Natural killer cell (primary cell): ENCODE measurements at regions not wholly inside any gene's neighbourhood (a gene's known extent, or its start where the extent isn't known, plus 50 kb on each side); places are given as distances from the start of the nearest gene placed in this dataset.
"Not testable (repeated sequence)": the region's sequence is repeated elsewhere in the genome, so short reads cannot be mapped to it uniquely, and the experiment has no call there.

Experiments
- ATAC-seq, 3 donors: fragments of 150-1000 bp in 2 of 3; fragments of 200-7000 bp in 1 of 3; cut with Tn5 transposase; 1 replicate in 1 of 3; 2 replicates in 2 of 3; pipeline ENCODE4 v1.10.0; 2021; ENCODE audit warnings: mild to moderate bottlenecking in 2 of 3, moderate library complexity in 2 of 3
- DNase-seq, 2 donors: peaks; one replicate each; pipeline versions ENCODE4 v3.0.0 to v3.0.0-alpha.2; 2013 to 2021; ENCODE audit warnings: mixed read lengths in 1 of 2
- H3K27ac ChIP-seq: one replicate; pipeline ENCODE4 v1.5.1; 2013; ENCODE audit warnings: mild to moderate bottlenecking, low read length
- H3K27me3 ChIP-seq: one replicate; pipeline ENCODE4 v1.6.1; 2013; ENCODE audit warnings: low read length; ENCODE audit not compliant: control insufficient read depth, insufficient read depth
- H3K36me3 ChIP-seq: one replicate; pipeline ENCODE4 v1.6.1; 2013; ENCODE audit warnings: low read length; ENCODE audit not compliant: control insufficient read depth, insufficient read depth
- H3K4me1 ChIP-seq: one replicate; pipeline ENCODE4 v1.6.1; 2013; ENCODE audit warnings: low read length; ENCODE audit not compliant: control insufficient read depth, insufficient read depth
- H3K4me3 ChIP-seq: one replicate; pipeline ENCODE4 v1.5.1; 2013; ENCODE audit warnings: low read length
- H3K9me3 ChIP-seq: one replicate; pipeline ENCODE4 v1.6.1; 2013; ENCODE audit warnings: low read length; ENCODE audit not compliant: control insufficient read depth, insufficient read depth
- H3K27ac Mint-ChIP-seq, 2 donors: one replicate each; pipeline ENCODE4 v1.8.0; 2022; ENCODE audit warnings: mild to moderate bottlenecking in 2 of 2, mixed read lengths in 2 of 2, moderate library complexity in 1 of 2
- H3K27me3 Mint-ChIP-seq, 2 donors: one replicate each; pipeline ENCODE4 v1.8.0; 2022; ENCODE audit warnings: low read depth in 2 of 2, mixed read lengths in 2 of 2
- H3K36me3 Mint-ChIP-seq: one replicate; pipeline ENCODE4 v1.8.0; 2022; ENCODE audit warnings: mixed read lengths
- H3K4me1 Mint-ChIP-seq, 2 donors: one replicate each; pipeline ENCODE4 v1.8.0; 2022; ENCODE audit warnings: mixed read lengths in 2 of 2
- H3K4me3 Mint-ChIP-seq: one replicate; pipeline ENCODE4 v1.8.0; 2022; ENCODE audit warnings: mild to moderate bottlenecking, moderate library complexity, mixed read lengths
- H3K9me3 Mint-ChIP-seq, 2 donors: one replicate each; pipeline ENCODE4 v1.8.0; 2022; ENCODE audit warnings: mixed read lengths in 2 of 2
- WGBS: methylation state at CpG from one replicate; pipeline ENCODE4 v1.1.7; 2013; ENCODE audit warnings: missing lambda C conversion rate; ENCODE audit not compliant: insufficient coverage; 5-methylcytosine and 5-hydroxymethylcytosine counted together
- intact Hi-C: fragments of 100-400 bp; cut with micrococcal nuclease; formaldehyde crosslinking; loops from one replicate; pipeline ENCODE4 v1.14.2; 2022
- TF ChIP-seq, protein P1 (sequence below): fragments of 200-600 bp; IDR thresholded peaks from one replicate; pipeline ENCODE4 v1.8.0; 2022; ENCODE audit warnings: antibody characterized with exemption

DNA sequence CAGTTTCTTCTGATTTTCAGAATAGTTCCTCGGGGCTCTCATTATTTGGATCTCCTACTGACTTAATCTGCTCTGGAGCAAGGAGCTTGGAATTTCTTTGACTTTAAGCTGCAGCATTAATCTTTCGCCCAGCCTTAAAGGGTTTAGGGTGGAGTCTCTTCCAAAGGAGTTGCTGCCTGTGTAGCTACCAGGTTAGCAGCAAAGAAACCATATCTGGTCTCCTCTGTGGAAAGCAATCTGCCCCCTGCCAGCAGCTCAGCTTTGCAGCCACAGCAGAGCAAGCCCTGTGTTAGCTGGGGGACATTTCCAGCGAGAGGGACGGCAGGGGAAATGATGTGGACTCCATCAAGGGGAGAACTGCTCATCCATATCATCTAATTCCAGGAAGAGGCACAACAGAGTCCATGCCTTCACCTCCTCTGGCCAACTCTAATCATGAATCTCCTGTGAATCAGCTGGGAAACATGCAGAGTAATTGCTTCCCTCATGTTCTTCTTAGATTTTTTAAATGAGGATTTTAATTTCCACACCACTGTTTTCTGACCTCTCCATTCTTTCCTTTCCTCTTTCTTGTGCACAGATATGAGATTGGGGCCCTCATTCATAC is 827.6 kb upstream of the CA10 start:
- H3K4me3 ChIP-seq = no peak overlapping the region
- peaks cover 14 to 30% of the 10 kb centered on the region in 2 donors for H3K9me3 Mint-ChIP-seq
- TF ChIP-seq, protein P1, sequence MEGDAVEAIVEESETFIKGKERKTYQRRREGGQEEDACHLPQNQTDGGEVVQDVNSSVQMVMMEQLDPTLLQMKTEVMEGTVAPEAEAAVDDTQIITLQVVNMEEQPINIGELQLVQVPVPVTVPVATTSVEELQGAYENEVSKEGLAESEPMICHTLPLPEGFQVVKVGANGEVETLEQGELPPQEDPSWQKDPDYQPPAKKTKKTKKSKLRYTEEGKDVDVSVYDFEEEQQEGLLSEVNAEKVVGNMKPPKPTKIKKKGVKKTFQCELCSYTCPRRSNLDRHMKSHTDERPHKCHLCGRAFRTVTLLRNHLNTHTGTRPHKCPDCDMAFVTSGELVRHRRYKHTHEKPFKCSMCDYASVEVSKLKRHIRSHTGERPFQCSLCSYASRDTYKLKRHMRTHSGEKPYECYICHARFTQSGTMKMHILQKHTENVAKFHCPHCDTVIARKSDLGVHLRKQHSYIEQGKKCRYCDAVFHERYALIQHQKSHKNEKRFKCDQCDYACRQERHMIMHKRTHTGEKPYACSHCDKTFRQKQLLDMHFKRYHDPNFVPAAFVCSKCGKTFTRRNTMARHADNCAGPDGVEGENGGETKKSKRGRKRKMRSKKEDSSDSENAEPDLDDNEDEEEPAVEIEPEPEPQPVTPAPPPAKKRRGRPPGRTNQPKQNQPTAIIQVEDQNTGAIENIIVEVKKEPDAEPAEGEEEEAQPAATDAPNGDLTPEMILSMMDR = no peak

DNA sequence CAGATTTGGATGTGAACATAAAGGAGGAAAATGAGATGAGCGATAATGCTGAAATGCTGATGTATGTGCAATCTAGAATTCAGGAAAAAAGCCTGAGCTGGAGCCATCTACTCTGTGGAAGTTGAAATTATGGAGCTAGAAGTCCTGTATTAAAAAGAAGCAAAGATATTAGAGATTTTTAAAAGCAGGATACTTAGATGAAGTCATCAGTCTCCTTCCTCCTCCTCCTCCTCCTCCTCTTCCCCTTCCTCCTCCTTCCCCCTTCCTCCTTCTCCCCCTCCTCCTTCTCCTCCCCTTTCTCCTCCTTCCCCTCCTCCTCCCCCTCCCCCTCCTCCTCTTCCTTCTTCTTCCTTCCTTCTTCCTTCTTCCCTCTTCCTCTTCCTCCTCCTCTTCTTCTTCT is 823.8 kb upstream of the CA10 start:
- H3K9me3 Mint-ChIP-seq = peaks cover 11 to 24% of the 10 kb centered on the region in 2 donors
- H3K4me3 Mint-ChIP-seq = no peak overlapping the region
- Histone ChIP-seq H3K36me3 (no peaks in the 10 kb centered on the region), H3K4me3 (no peak overlapping the region), H3K9me3 (no peaks in the 10 kb centered on the region), H3K27ac (no peak overlapping the region), H3K27me3 (no peaks in the 10 kb centered on the region), H3K4me1 (no peaks in the 10 kb centered on the region)
- no peaks in the 10 kb centered on the region for H3K27me3 Mint-ChIP-seq
- intact Hi-C loops = no loop called here
- WGBS = 88% methylated on average over 1 of the region's 1 CpG
- H3K36me3 Mint-ChIP-seq = no peaks in the 10 kb centered on the region
- DNase-seq (no peak), ATAC-seq (no peak)
- H3K27ac Mint-ChIP-seq = no peak overlapping the region
- TF ChIP-seq, protein P1 = no peak
- H3K4me1 Mint-ChIP-seq = no peaks in the 10 kb centered on the region

More for the DNA sequence above, 827.6 kb upstream of the CA10 start:
- intact Hi-C loops = no loop called here
- no peak overlapping the region for H3K4me3 Mint-ChIP-seq
- no peaks in the 10 kb centered on the region for H3K9me3 ChIP-seq
- H3K4me1 ChIP-seq = no peaks in the 10 kb centered on the region
- H3K27me3 Mint-ChIP-seq = no peaks in the 10 kb centered on the region
- ATAC-seq (no peak), DNase-seq (no peak)
- 55% methylated on average over 4 of the region's 4 CpGs for WGBS
- no peak overlapping the region for H3K27ac Mint-ChIP-seq
- no peak overlapping the region for H3K27ac ChIP-seq
- no peaks in the 10 kb centered on the region for H3K4me1 Mint-ChIP-seq
- no peaks in the 10 kb centered on the region for H3K27me3 ChIP-seq
- no peaks in the 10 kb centered on the region for H3K36me3 ChIP-seq
- H3K36me3 Mint-ChIP-seq = no peaks in the 10 kb centered on the region

DNA sequence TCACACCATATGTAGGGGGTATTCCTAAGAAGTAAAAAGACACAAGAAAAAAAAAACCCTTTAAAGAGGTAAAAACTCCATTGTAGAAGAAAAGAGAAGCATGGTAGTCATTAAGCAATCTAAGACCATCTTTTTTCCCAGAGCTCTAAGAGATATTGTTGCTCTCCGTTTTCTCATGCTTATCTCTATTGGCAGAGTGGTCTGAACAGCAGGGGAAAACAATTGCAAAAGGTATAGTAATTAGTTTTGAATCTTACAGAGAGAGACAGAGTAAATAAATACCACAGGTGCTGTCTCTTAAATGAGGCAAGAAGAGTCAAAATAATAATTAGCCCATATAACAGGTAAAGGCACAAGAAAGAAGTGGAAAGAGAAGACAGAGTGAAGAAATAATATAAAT is 821.4 kb upstream of the CA10 start:
- H3K9me3 ChIP-seq = no peaks in the 10 kb centered on the region
- DNase-seq (no peak), ATAC-seq (no peak)
- Mint-ChIP-seq H3K27me3 (no peaks in the 10 kb centered on the region), H3K36me3 (no peaks in the 10 kb centered on the region), H3K9me3 (peaks cover 7 to 16% of the 10 kb centered on the region in 2 donors), H3K4me3 (no peak overlapping the region), H3K27ac (no peak overlapping the region), H3K4me1 (no peaks in the 10 kb centered on the region)
- H3K4me1 ChIP-seq = no peaks in the 10 kb centered on the region
- no peaks in the 10 kb centered on the region for H3K36me3 ChIP-seq
- TF ChIP-seq, protein P1 = no peak
- WGBS = 25% methylated on average over 1 of the region's 1 CpG
- H3K4me3 ChIP-seq = no peak overlapping the region
- H3K27me3 ChIP-seq = no peaks in the 10 kb centered on the region
- intact Hi-C loops = no loop called here
- H3K27ac ChIP-seq = no peak overlapping the region

DNA sequence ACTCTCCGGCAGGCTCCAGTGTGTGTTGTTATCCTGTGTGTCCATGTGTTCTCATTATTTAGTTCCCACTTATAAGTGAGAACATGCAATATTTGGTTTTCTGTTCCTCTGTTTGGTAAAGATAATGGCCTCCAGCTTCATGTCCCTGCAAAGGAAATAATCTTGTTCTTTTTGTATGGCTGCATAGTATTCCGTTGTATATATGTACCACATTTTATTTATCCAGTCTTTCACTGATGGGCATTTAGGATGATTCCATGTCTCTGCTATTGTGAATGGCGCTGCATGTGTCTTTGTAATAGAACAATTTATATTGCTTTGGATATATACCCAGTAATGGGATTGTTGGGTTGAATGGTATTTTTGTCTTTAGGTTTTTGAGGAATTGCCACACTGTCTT is 807.3 kb upstream of the CA10 start:
- Histone ChIP-seq H3K27me3 (no peaks in the 10 kb centered on the region), H3K36me3 (no peaks in the 10 kb centered on the region), H3K9me3 (no peaks in the 10 kb centered on the region), H3K4me1 (no peaks in the 10 kb centered on the region), H3K4me3 (no peak overlapping the region), H3K27ac (no peak overlapping the region)
- Mint-ChIP-seq H3K27ac (no peak overlapping the region), H3K9me3 (peaks cover 20 to 31% of the 10 kb centered on the region in 2 donors), H3K27me3 (no peaks in the 10 kb centered on the region), H3K36me3 (no peaks in the 10 kb centered on the region), H3K4me3 (no peak overlapping the region), H3K4me1 (no peaks in the 10 kb centered on the region)
- TF ChIP-seq, protein P1 = no peak
- DNase-seq (no peak), ATAC-seq (no peak)
- 90% methylated on average over 2 of the region's 3 CpGs for WGBS
- intact Hi-C loops = no loop called here

DNA sequence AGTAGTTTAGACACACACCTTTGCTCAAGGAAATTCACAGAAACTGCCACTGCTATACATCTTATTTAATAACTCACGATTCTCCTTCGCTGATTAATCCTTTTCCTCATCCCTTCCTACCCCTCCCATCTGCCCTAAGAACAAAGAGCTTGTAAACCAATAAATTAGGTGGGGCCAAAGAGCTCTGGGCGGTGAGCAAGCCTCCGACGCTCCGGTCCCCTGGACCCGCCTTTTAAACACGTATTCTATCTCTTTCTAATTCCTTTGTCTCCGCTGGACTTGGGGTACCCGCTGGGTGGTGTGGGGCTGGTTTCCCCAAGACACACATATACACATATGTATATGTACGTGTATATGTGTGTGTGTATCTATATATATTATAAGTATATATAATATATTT is 803.2 kb upstream of the CA10 start:
- DNase-seq, intact Hi-C loops, ATAC-seq, H3K9me3 ChIP-seq, H3K27me3 Mint-ChIP-seq, H3K36me3 ChIP-seq, H3K4me3 Mint-ChIP-seq, H3K27ac Mint-ChIP-seq, H3K4me3 ChIP-seq, H3K36me3 Mint-ChIP-seq, H3K27ac ChIP-seq, H3K4me1 Mint-ChIP-seq, H3K27me3 ChIP-seq, H3K4me1 ChIP-seq: not testable (repeated sequence)
- 87% methylated on average over 5 of the region's 11 CpGs for WGBS
- peaks cover 19 to 28% of the 10 kb centered on the region in 2 donors for H3K9me3 Mint-ChIP-seq
